HG02981 (cell line): ENCODE measurements at regions not wholly inside any gene's neighbourhood (a gene's known extent, or its start where the extent isn't known, plus 50 kb on each side); places are given as distances from the start of the nearest gene placed in this dataset.
"Not testable (repeated sequence)": the region's sequence is repeated elsewhere in the genome, so short reads cannot be mapped to it uniquely, and the experiment has no call there.

ENCODE experiments used
- ATAC-seq: cut with Tn5 transposase; IDR thresholded peaks from one replicate; pipeline ENCODE4 v1.9.1; 2021; ENCODE audit warnings: mild to moderate bottlenecking, moderate library complexity; ENCODE audit not compliant: unreplicated experiment

DNA sequence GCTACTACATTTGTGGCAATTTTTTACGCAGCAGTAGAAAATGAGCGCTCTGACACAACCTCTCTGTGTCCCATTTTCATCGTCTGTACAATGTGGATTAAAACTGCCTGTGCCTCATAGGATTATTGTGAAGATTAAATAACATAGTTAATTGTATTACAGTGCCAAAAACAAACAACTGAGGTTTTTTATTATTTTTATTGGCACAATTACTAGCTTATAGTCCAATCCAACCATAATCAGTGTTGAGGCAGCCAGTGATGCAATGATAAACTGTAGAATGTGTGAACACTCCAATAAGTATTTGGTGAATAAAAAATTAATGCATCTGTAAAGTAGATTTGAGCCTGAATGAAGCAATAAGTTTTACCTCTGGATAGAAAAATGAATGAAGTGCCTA, 588.3 kb downstream of the DNAH5 start:
- no peak for ATAC-seq

DNA sequence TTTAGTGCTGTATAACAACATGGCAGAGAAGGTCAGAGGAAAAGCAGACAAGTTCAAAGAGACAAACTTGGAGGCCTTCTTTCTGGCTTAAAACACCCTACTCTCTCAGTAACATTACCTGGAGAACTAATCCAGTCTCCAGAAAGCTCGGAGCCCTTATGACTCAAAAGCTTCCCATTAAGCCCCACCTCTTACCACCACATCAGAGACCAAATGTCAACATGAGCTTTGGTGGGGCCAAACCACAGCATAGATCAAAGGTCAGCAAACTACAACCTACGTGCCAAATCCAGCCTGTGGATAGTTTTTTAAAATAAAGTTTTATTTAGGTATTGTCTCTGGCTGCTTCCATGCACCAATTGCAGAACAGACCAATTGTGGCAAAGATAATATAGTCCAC, 589.9 kb downstream of the DNAH5 start:
- ATAC-seq: no peak

DNA sequence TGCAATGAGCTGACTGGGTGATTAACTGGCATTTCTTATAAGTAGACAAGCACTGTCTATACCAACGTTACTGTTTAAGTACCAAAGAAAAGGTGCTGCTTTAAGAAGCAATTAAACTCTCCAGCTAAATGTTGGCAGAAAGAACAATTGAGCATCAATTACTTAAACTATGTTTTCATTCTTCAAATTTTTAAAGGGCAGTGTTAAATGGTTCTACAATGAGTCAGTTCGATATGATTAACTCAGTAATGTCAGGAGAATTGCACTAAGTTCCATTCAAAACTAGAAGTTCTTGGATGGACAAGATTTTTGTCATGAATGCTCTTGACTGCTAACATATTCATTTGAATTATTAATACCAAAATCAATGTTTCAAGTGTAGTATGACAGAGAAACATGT, 593.7 kb downstream of the DNAH5 start:
- no peak for ATAC-seq

DNA sequence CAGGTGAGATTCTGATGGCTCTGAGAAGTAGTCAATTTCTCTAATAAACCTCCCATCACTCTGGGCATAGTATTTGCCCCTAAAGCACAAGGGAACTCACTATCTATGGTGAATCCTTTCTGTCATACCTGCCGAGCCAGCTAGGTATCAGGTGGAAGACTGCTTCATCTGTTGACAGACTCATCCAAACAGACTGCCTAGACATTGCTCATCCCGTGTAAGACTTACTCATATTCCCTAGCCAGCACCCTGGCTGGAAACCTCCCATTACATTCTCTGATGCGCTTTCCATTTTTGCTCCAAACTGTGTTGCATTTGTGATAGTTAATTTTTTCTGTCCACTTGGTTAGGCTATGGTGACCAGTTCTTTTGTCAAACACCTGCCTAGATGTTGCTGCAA, 595.9 kb downstream of the DNAH5 start:
- ATAC-seq: no peak

DNA sequence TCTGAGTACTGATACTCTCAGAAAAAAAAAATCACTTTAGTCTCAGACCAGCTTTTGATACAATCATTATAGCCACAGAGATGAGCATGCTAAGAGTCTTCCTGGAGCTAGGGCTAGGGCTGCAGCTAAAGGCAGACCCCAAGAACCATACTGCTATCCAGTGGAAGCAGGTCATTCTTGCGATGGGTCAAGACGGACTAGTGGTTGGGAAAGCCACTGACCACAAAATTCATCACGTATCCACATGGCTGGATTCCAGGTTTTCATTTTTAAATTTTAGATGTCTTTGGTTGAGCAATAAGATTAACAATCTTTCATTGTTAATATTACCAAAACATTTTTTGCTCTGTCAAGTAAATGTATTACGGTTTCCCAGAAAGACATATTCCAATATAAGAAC, 598.1 kb downstream of the DNAH5 start:
- ATAC-seq: no peak

DNA sequence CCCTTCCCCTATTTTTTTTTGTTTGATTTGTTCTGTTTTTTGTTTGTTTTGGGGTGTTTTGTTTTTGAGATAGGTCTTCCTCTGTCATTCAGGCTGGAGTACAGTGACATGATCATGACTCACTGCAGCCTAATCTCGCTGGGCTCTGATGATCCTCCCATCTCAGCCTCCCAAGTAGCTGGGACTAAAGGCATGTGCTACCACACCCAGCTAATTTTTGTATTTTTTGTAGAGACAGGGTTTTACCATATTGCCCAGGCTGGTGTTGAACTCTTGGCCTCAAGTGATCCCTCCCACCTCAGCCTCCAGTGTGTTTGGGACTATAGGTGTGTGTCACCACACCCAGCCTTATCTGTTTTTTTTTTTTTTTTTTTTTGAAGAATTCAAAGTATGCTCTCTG, 605.4 kb downstream of the DNAH5 start:
- ATAC-seq: no peak

DNA sequence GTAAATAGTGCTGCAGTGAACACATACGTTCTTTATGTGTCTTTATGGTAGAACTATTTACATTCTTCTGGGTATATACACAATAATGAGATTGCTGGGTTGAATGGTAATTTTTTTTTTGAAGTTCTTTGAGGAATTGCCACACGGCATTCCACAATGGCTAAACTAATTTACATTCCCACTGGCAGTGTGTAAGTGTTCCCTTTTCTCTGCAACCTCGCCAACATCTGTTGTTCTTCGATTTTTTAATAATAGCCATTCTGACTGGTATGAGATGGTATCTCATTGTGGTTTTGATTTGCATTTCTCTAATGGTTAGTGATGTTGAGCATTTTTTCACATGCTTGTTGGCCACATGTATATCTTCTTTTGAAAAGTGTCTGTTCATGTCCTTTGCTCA, 609.5 kb downstream of the DNAH5 start:
- not testable (repeated sequence) for ATAC-seq

DNA sequence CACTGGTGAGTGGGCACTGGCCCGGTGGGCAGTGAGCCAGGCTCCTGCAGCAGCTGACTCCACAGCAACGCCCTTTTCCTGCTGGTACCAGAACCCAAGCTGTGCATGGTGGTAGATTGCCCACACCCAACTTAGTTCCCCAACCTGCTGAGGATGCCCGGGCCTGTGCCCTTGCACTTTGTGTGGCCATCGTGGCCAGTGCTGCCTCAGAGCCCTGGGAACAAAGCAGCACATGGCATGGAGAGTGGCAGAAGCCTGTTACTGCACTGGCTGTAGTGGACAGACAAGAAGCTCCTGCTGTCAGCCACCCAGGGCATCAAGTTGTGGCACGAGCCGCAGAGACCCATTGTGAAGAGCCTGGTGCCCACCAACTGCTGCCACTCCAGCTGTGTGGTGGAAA, 612.9 kb downstream of the DNAH5 start:
- no peak for ATAC-seq

DNA sequence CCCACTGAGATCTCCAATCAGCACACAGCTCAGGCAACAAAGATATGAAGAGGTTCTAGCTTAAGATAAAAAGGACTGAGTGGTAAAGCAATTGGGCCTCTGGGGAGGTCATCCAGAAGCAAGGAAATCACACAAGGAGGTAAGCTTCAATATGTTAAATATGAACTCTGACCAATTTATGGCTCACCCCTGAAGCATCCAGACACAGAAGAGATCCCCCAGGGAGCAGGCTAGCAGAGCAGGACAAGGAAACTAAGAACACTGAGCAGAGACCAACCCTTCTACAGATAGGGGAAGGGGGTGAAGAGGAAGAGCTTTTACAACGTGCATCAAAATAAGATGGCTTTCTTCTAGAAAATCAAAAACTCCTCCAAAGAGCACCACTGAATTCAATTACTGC, 616.2 kb downstream of the DNAH5 start:
- no peak for ATAC-seq

DNA sequence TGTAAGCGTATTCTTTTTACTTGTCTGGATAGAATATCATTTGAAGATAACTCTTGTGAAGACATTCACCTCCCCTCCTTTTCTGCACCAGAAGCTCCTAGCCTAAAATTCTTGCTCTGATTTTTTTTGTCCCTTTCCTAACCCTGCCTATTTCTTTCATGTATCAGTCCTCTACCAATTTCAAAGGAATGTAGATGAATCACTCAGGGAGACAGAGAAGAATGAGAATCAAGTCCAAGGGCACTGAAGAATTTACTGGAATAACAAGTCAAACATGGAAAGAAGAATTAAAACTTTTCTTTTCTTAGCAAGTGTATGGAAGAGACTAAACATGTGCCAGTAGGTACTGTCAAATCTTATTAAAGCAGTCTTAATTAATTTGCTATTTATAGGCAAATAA, 618.7 kb downstream of the DNAH5 start:
- ATAC-seq: no peak

DNA sequence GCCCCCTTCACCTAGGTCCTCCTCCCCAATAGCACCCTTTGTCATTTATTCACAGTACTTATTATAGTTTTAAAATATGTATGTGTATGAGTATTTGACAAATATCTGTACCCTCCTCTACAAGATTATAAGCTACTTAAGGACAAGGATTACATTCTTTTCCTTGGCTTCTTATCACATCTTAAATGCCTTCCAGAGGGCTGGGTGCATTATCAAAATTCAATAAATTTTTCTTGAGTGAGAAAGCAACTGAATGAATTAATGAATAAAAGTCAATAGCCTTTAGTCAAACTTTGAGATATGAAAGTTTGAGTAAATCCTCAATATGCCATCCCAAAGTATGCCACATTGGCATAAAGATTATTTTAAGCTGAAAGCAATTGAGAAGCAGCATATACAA, 621.7 kb downstream of the DNAH5 start:
- no peak for ATAC-seq

DNA sequence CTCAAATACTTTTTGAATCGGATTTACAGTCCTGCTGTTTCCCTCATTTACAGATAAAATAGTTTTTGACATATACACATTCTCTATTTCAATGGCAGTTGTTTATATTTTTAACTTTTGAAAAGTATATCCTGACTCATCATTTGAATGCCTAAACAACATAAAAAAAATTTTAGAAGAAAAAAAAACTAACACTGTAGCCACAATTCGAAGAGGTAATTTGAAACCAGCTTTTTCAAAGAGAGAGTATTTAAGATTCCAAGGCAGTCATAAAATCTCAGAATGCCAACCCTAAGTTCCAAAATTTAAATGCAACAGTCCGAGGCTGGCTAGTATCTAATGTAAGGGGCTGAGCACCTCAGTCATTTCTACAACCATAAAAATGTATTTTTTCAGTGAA, 626.8 kb downstream of the DNAH5 start:
- ATAC-seq: no peak

DNA sequence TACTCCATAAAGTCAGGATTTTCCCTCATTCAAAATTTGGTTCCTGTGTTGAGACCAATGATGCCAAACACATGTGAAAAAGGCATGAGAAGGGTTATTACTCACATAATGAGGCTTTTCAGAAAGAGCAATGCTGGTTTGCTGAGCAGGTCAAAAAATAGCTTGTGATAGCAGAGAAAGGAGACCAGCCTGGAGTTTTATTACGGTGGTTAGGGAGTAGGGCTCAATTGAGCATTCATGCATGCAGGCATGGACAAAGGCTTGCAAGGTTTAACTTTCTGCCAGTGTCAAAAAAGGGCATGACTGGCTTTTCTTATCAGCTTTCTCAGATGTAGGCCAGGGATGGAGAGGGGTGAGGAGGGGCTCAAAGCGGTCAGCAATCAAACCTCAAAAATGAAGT, 628.3 kb downstream of the DNAH5 start:
- ATAC-seq: no peak

DNA sequence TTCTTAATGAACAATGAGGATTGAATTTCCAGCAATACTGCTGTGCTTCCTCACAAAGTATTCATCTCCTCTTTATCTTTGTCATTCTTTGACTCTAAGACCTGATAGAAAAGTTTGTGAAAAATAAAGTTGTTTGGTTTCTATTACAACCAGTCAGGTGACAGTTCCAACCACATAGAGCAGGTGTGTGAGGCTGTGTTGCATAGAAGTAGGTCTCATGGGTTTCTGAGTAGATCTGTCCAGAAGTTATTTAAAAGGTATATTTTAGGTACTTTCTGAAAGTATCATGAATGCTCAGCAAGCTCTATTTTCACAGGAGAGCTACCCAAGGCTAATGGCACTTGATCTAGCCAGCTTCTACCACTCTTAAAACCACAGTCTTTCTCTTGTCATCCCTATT, 637.0 kb downstream of the DNAH5 start:
- ATAC-seq: no peak

DNA sequence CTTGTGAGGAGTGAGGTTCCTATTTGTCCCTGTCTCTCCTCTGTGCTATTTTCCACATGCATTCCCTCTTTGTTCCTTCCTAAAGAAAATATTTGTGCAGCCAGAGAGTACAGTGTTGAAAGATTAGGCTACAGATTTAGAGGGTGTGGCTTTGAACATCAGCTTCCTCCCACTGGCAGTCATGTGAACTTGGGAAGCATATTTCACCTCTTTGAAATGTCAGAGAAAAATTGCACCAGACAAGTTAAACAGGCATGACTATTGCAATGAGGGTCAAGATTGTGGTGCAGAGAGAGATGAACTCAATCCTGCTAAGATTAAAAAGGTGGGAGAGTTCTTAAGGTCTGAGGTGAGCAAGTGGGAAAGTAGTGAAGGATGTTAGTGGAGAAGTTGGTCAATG, 641.0 kb downstream of the DNAH5 start:
- no peak for ATAC-seq

DNA sequence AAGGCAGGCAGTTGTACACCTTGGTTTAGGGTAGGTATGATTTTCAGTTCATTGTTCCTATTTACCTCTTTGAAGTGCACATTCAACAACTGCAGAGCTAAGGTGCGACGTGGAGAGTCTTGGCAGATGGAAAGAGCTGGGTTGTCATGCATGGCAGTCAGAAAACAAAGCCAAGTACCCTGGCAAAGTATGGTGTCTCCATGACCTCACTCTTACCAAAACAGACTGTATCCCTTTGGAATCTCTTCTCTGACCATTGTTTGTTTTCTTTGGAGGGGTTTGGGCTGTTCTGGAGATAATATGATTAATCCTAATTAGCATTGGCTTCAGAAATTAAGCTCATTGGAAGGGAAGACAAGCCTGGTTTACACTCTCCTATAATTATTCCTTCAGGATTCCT, 665.7 kb downstream of the DNAH5 start:
- no peak for ATAC-seq

DNA sequence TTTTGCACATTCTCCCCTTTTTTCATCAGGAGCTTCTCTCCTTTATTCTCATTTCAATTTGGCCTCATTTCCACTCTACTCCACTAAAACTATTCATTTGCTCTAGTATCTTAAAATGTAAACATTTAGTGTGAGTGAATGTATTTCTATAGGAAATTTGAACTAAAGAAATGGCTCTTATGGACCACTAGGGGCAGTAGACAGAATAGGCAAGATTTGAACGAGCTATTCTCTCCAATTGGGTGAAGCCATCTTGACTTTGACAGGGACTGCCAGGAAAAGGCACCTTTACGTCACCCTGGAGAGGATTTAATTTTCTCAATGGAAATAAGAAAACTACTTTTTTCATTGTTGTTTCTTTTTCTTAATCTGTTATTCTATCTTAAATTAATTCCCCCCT, 666.3 kb downstream of the DNAH5 start:
- no peak for ATAC-seq

DNA sequence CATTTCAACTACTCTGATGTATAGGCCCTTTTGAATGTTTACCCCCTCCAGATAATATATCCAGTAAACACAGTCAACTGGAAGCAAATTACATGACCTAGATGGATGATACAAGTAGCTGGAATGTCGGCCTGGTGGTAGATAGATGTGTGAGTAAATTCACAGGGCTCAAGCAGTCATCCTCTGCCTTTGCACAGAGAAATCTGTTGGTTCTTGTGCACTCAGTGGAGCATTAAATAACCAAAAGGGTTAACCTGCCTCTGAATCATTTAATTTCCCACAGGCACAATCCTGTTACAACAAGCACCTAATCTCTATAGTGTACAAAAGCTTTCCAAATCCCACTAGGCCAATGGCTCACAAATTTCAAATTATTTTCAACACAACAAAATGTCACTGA, 668.3 kb downstream of the DNAH5 start:
- no peak for ATAC-seq

DNA sequence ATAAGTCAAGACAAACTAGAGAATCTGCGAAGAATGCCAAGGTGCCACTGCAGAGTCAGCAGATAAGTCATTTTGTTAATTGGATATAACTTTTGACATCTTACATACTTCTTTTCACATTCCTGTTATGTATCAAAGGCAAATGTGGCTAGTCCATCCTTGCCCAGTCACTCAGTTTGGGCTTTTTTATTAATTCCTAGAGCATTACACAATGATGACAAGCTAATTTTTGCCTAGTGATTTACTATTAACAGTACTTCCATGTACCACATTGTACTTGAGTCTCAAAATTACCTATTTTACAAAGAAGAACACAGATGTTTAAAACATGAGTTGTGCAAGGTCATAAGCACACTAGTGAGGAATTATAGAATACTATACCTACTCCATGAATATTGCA, 680.8 kb downstream of the DNAH5 start:
- ATAC-seq: no peak

DNA sequence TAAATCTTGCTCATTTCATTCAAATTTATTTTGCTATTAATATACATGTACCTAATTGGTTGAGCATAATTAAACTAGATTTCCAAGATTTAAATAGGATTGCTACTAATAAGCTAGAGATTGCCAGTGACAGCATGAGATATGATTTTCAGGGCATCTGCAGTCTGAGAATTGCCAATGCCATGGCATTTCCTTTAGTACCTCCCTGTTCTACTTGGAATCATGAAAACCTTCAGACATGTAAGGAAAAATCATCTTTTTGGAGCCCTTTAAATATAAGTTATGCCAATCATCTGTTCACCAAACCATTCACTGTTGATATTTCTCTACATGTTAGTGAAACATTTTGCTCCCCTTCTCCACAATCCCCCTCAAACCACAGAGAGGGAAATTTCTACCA, 691.4 kb downstream of the DNAH5 start:
- ATAC-seq: no peak

DNA sequence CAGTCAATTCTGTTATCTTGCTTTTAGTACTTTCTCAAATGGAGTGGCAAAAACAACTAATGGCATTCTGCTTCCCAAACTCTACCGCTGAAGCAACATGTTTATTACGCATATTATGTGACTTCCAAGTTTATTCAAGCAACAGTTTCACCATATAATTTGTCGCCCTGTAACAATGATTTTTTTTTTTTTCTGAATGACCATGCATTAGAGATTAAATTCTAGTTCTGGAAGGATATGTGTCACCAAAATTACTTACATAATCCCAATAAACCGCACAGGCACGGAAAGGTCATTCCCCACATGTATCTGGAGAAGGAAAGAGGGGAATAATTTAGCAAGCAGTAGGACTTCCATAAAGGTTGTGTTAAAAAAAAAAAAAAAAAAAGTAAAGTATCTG, 691.8 kb downstream of the DNAH5 start:
- no peak for ATAC-seq

DNA sequence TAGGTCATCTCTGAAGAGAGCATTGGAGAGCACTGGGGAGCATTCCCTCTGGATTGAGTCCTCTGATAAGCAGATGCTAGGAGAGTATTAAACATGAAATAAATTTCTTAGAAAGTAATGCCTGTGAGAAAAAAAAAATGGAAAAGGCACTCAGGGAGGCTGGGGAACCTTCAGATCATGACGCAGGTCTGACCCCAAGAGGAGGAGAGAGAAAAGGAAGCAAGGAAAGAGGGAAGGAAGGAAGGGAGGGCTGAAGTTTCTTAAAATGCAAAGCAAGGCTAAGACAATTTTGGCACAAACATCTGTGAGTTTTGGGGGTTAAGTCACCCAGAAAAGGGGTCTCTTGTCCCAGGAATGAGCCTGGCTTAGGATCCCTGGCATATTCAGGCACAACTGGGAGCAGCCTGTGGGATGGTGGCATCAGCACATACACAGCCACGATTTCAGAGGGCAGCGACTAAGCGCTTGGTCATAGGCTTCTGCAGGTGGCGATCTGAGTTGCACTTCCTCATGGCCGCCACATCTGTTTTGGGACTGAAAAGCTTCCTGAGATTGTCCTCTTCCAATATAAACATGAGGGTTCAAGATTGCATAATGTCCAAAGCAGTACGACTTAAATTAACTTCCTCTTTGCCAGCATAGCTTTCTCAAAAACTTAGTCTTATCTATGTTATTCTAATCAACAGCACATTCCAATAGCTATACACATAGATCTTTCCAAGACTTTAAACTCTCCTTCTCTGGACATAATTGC, 692.7 kb downstream of the DNAH5 start:
- ATAC-seq: no peak
